Neutrophil (primary cell): ENCODE measurements at regions not wholly inside any gene's neighbourhood (a gene's known extent, or its start where the extent isn't known, plus 50 kb on each side); places are given as distances from the start of the nearest gene placed in this dataset.

Experiments used
- H3K27ac ChIP-seq: fragments of 200-600 bp; sonication (generic); 2 replicates; pipeline ENCODE4 v1.5.1; 2016; ENCODE audit warnings: mild to moderate bottlenecking, moderate library complexity
- H3K27me3 ChIP-seq: fragments of 200-600 bp; sonication (generic); 2 replicates; pipeline ENCODE4 v1.6.0; 2016; ENCODE audit warnings: mild to moderate bottlenecking
- H3K36me3 ChIP-seq: fragments of 200-600 bp; sonication (generic); 2 replicates; pipeline ENCODE4 v1.5.1; 2017
- H3K4me1 ChIP-seq, 2 experiments: fragments of 200-600 bp in 1 of 2; sonication (generic) in 1 of 2; 1 replicate in 1 of 2; 2 replicates in 1 of 2; pipeline versions ENCODE4 v1.5.1 to v1.6.1; 2013 to 2016; ENCODE audit warnings: low read depth in 1 of 2, low read length in 1 of 2, mild to moderate bottlenecking in 1 of 2, moderate library complexity in 1 of 2; ENCODE audit not compliant: control insufficient read depth in 1 of 2, insufficient read depth in 1 of 2
- H3K4me3 ChIP-seq, 2 experiments: fragments of 200-600 bp in 1 of 2; sonication (generic) in 1 of 2; 1 replicate in 1 of 2; 2 replicates in 1 of 2; pipeline ENCODE4 v1.5.1; 2013 to 2016; ENCODE audit warnings: low read depth in 1 of 2, low read length in 1 of 2, mild to moderate bottlenecking in 1 of 2, moderate library complexity in 1 of 2
- H3K9me3 ChIP-seq: fragments of 200-600 bp; sonication (generic); 2 replicates; pipeline ENCODE4 v1.5.1; 2016
- CTCF ChIP-seq: fragments of 200-600 bp; sonication (generic); IDR thresholded peaks from 2 replicates; pipeline ENCODE4 v1.5.1; 2016; ENCODE audit warnings: antibody characterized with exemption

- TF ChIP-seq CTCF: no peak
- Histone ChIP-seq H3K4me1 (no peaks in the 10 kb centered on the region), H3K4me3 (no peak overlapping the region), H3K9me3 (no peaks in the 10 kb centered on the region), H3K36me3 (no peaks in the 10 kb centered on the region), H3K27me3 (no peaks in the 10 kb centered on the region), H3K27ac (no peak overlapping the region)
Observed at GRCh38 chr17:72212041-72212440, 91.2 kb downstream of the SOX9 start.

DNA sequence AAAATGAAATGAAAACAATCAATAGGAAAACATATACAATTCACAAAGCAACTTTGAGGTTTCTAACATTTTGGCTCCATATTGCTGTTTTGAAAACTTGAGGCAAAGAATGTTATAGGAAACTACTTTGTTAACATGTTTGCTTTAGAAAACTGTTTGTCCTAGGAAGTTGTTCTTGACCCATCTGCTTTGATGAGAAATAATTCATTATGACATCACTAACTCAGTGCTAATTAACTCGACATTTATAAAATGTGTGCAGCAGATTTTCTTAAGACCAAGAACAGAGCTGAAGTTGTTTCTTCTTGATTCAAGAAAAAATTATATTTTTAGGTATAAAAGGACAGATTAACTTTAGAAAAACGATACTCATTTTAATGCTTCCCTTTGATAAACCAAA is 94.7 kb downstream of the SOX9 start:
- peaks cover 27% of the 10 kb centered on the region for H3K27me3 ChIP-seq
- H3K27ac ChIP-seq: no peak overlapping the region
- H3K36me3 ChIP-seq: no peaks in the 10 kb centered on the region
- no peaks in the 10 kb centered on the region for H3K4me1 ChIP-seq
- TF ChIP-seq CTCF: no peak
- H3K4me3 ChIP-seq: no peak overlapping the region
- H3K9me3 ChIP-seq: no peaks in the 10 kb centered on the region

DNA sequence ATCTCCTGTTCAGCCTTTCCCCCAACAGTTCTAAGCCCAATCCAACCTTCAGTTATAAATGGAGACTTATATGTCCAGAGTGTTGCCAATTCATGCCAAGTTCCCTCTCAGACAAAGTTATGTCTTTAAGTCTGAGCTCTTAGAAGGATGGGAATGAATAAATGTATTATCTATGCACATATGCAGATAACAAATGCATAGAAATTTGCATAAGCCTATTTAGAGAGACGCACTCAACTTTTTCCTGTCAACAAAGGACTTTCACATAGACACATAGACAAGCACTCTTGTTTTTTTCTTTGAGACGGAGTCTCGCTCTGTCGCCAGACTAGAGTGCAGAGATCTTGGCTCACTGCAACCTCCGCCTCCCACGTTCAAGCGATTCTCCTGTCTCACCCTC is 95.1 kb downstream of the SOX9 start:
- Histone ChIP-seq H3K9me3 (no peaks in the 10 kb centered on the region), H3K4me3 (no peak overlapping the region), H3K27me3 (peaks cover 31% of the 10 kb centered on the region), H3K36me3 (no peaks in the 10 kb centered on the region), H3K27ac (no peak overlapping the region), H3K4me1 (no peaks in the 10 kb centered on the region)
- TF ChIP-seq CTCF: no peak

DNA sequence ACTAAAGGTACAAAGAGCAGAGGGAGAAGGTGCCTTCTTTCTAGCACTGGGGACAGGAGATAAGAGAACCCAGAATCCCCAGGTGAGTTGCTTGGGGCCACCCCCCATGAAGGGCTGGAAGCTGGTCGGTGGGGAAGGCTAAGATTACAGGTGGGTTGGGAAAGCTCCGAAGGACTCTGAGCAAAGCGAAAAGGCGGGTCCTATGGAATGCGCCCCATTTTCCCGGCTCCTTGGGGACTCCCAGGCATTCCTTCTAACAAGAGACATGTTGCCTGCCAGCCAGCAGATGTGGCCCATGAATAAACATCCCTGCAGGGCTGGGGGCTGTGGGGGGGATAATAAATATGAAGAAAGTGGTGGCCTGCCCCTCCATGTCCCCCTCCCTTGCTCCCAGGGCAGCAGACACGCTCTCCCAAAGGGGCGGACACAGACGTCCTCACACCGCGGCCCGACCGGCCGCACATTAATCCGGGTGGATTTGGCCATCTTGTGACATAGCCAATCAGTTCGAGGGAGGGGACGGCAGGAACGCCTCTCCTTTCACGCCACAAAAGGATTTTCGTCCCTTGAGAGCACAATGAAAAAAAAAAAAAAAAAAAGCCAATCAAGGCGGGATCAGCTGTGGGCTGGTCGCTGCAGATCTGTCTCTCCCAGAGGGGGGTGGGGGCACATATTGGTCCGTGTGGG is 98.5 kb downstream of the SOX9 start:
- no peak overlapping the region for H3K27ac ChIP-seq
- no peak for TF ChIP-seq CTCF
- no peaks in the 10 kb centered on the region for H3K4me1 ChIP-seq
- H3K9me3 ChIP-seq: no peaks in the 10 kb centered on the region
- H3K36me3 ChIP-seq: no peaks in the 10 kb centered on the region
- H3K27me3 ChIP-seq: peaks cover 44% of the 10 kb centered on the region
- no peak overlapping the region for H3K4me3 ChIP-seq

DNA sequence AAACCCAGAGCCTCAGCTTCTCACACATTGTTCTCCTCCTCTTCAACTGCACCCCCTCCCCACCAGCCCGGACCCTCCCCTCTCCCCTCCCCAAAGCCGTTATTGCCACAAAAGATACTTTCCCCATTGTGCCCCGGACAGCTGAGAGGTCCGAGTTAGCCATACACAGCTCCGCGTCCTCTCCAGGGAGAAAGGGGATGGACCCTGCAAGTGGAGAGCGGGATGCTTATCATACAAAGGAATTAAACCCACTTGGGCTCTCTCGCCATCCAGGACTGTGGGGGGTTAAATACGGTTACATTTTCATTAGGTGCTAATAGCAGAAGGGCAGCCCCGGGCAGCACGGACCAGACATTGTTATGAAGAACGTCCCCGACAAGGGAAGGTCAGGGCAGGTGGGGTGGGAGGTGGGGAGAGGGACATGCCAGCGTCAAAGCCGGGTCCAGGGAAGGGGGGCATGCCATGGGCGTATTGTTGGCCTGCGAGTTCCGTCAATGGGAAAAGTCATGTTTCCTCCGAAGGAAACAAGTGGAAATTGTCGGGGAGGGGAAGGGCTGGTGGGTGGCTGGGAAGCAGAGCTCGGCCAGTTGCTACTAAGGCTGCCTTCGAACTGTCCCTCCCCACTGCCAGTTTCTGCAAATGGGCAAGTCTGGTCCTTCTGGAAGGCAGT is 99.1 kb downstream of the SOX9 start:
- Histone ChIP-seq H3K4me1 (no peaks in the 10 kb centered on the region), H3K4me3 (no peak overlapping the region), H3K36me3 (no peaks in the 10 kb centered on the region), H3K9me3 (no peaks in the 10 kb centered on the region), H3K27me3 (peaks cover 44% of the 10 kb centered on the region), H3K27ac (no peak overlapping the region)
- TF ChIP-seq CTCF: no peak
